Astrocyte (in vitro differentiated cells and primary cell): ENCODE measurements at regions not wholly inside any gene's neighbourhood (a gene's known extent, or its start where the extent isn't known, plus 50 kb on each side); places are given as distances from the start of the nearest gene placed in this dataset.

Experiments
- DNase-seq: peaks from one replicate; pipeline ENCODE4 v3.0.0-alpha.2; 2010; ENCODE audit warnings: low read depth
- FAIRE-seq: peaks from 2 replicates; lab custom pipeline; 2011; peaks lifted over from hg19 to GRCh38; lab: Jason Lieb, UNC
- H2AFZ ChIP-seq: 2 replicates; pipeline ENCODE4 v1.6.0; 2012; ENCODE audit warnings: low read depth, low read length, inconsistent platforms
- H3K27ac ChIP-seq: 2 replicates; pipeline ENCODE4 v1.5.1; 2011; ENCODE audit warnings: low read depth, low read length, inconsistent platforms
- H3K27me3 ChIP-seq: 2 replicates; pipeline ENCODE4 v1.6.0; 2011; ENCODE audit warnings: low read length, inconsistent platforms; ENCODE audit not compliant: insufficient read depth
- H3K36me3 ChIP-seq: 2 replicates; pipeline ENCODE4 v1.5.1; 2011; ENCODE audit warnings: low read length, inconsistent platforms; ENCODE audit not compliant: insufficient read depth
- H3K4me1 ChIP-seq: 2 replicates; pipeline ENCODE4 v1.5.1; 2011; ENCODE audit warnings: low read length, inconsistent platforms; ENCODE audit not compliant: insufficient read depth
- H3K4me2 ChIP-seq: 2 replicates; pipeline ENCODE4 v1.6.0; 2012; ENCODE audit warnings: low read length, inconsistent platforms
- H3K4me3 ChIP-seq: 2 replicates; pipeline ENCODE4 v1.5.1; 2011; ENCODE audit warnings: low read depth, mild to moderate bottlenecking, low read length, inconsistent platforms; ENCODE audit not compliant: insufficient read depth
- H3K79me2 ChIP-seq: 2 replicates; pipeline ENCODE4 v1.6.0; 2012; ENCODE audit warnings: mild to moderate bottlenecking, low read length, inconsistent platforms; ENCODE audit not compliant: insufficient read depth
- H3K9ac ChIP-seq: 2 replicates; pipeline ENCODE4 v1.6.0; 2012; ENCODE audit warnings: mild to moderate bottlenecking, low read length, inconsistent platforms
- H3K9me3 ChIP-seq: 2 replicates; pipeline ENCODE4 v1.5.1; 2012; ENCODE audit warnings: low read depth, mild to moderate bottlenecking, low read length, inconsistent platforms; ENCODE audit not compliant: insufficient read depth
- H4K20me1 ChIP-seq: 2 replicates; pipeline ENCODE4 v1.6.0; 2012; ENCODE audit warnings: low read length, inconsistent platforms; ENCODE audit not compliant: insufficient read depth
- H3K27ac Mint-ChIP-seq: one replicate; pipeline ENCODE4 v1.8.0; 2021; ENCODE audit warnings: mild to moderate bottlenecking, mixed read lengths; ENCODE audit not compliant: unreplicated experiment
- H3K27me3 Mint-ChIP-seq: one replicate; pipeline ENCODE4 v1.8.0; 2021; ENCODE audit warnings: low read depth, mixed read lengths; ENCODE audit not compliant: unreplicated experiment
- H3K36me3 Mint-ChIP-seq: one replicate; pipeline ENCODE4 v1.8.0; 2021; ENCODE audit warnings: low read depth, mixed read lengths; ENCODE audit not compliant: unreplicated experiment
- H3K4me1 Mint-ChIP-seq: one replicate; pipeline ENCODE4 v1.8.0; 2021; ENCODE audit warnings: low read depth, mixed read lengths; ENCODE audit not compliant: unreplicated experiment
- H3K4me3 Mint-ChIP-seq: one replicate; pipeline ENCODE4 v1.8.0; 2021; ENCODE audit warnings: mild to moderate bottlenecking, moderate library complexity, mixed read lengths; ENCODE audit not compliant: unreplicated experiment
- H3K9me3 Mint-ChIP-seq: one replicate; pipeline ENCODE4 v1.8.0; 2021; ENCODE audit warnings: mild to moderate bottlenecking, mixed read lengths; ENCODE audit not compliant: unreplicated experiment
- EZH2 ChIP-seq: IDR thresholded peaks from 2 replicates; pipeline ENCODE4 v1.6.1; 2012; ENCODE audit warnings: mild to moderate bottlenecking, low read length, inconsistent platforms; ENCODE audit not compliant: insufficient read depth
- TF ChIP-seq, protein P1 (sequence below): IDR thresholded peaks from 2 replicates; pipeline ENCODE4 v1.5.1; 2011; ENCODE audit warnings: low read depth, mild to moderate bottlenecking, inconsistent platforms, low read length, moderate library complexity; ENCODE audit not compliant: insufficient read depth

DNA sequence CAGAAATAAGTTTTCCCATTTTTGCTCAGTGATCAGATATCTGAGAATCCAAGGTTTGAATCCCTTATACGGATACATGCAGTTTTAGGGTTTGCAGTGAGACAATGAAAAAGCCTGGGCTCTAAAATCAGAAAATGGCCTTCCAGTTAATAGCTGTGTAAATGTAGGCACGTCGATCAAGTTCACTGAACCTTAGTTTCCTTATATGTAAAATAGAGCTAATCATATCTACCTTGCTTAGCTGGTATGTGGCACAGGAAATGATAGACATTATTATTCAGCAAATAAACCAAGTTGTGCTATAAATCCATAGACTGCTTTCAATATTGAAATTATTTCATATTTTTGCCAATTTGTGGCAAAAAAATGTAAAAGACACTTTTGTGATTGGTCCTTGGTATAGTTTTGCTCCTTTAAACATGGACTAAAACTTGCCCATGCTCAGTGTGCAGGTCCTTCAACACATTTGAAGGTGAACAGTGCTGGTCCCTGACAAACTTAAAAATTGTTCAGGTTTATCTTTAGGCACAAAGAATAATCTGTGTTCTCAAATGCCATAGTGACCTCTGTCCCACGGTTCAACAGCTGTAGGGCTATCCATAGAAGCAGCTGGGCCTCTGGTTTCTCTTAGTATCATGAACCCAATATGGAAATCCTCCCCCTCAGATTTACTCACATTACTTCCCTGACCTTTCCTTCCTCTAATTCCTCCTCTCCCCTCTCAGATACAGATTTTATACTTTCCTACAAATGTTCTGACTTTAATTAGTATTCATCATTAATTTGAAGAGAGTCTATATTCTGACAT, 51.0 kb downstream of the CCDC54 start:
- H3K27me3 Mint-ChIP-seq: no peaks in the 10 kb centered on the region
- Histone ChIP-seq H3K4me1 (peaks cover 7% of the 10 kb centered on the region), H2AFZ (no peak overlapping the region), H3K27ac (no peak overlapping the region), H4K20me1 (no peaks in the 10 kb centered on the region), H3K9ac (no peak overlapping the region), H3K36me3 (no peaks in the 10 kb centered on the region), H3K4me3 (no peak overlapping the region), H3K4me2 (no peak overlapping the region), H3K27me3 (no peaks in the 10 kb centered on the region), H3K9me3 (no peaks in the 10 kb centered on the region), H3K79me2 (no peaks in the 10 kb centered on the region)
- no peak for DNase-seq
- H3K9me3 Mint-ChIP-seq: no peaks in the 10 kb centered on the region
- H3K4me3 Mint-ChIP-seq: no peak overlapping the region
- H3K4me1 Mint-ChIP-seq: peaks cover 4% of the 10 kb centered on the region
- no peak for FAIRE-seq
- no peak for TF ChIP-seq EZH2
- TF ChIP-seq, protein P1, sequence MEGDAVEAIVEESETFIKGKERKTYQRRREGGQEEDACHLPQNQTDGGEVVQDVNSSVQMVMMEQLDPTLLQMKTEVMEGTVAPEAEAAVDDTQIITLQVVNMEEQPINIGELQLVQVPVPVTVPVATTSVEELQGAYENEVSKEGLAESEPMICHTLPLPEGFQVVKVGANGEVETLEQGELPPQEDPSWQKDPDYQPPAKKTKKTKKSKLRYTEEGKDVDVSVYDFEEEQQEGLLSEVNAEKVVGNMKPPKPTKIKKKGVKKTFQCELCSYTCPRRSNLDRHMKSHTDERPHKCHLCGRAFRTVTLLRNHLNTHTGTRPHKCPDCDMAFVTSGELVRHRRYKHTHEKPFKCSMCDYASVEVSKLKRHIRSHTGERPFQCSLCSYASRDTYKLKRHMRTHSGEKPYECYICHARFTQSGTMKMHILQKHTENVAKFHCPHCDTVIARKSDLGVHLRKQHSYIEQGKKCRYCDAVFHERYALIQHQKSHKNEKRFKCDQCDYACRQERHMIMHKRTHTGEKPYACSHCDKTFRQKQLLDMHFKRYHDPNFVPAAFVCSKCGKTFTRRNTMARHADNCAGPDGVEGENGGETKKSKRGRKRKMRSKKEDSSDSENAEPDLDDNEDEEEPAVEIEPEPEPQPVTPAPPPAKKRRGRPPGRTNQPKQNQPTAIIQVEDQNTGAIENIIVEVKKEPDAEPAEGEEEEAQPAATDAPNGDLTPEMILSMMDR: no peak
- no peak overlapping the region for H3K27ac Mint-ChIP-seq
- H3K36me3 Mint-ChIP-seq: peaks cover 2% of the 10 kb centered on the region

DNA sequence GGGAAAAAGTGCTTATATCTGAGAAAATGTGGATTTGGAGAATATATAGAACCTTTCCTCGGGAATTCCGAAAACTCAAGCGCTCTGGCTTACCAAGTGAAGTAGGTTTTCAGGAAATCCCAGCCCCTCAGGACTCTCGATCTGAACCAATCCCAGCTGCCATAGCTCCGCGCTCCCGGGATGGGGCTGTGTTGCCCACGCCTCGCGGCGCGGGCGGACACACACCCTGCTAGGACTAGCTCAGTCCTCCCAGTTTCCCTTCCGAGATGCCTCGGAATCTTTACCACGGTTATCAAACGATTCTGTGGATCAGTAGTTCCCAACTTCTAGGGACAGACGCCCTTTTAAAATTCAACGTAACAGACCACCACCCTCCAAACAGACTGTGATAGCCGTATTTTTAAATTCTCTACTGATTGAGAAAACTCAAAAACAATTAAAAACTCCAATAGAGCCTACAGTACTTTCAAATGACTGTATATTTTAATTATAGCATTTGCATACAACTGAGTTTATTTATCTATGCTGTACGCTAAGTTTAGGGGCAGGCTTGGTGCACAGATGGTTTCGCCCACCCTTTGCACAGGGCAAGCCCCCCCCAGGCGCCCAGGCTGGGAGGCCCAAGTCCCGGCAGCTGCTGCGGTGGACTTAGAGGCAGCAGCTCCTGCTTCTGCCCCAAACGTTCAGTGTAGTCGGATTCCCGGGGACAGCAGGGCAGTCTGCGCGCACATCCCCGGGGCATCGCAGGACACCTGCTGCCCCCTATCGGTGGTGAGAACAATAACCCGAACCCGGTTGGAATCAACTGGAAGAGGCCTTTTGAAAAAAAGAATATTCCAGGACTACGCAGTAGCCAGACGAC, 52.3 kb downstream of the CCDC54 start:
- no peaks in the 10 kb centered on the region for H3K27me3 ChIP-seq
- peaks cover 4% of the 10 kb centered on the region for H3K4me1 Mint-ChIP-seq
- DNase-seq: peak; percentile 75
- no peaks in the 10 kb centered on the region for H3K27me3 Mint-ChIP-seq
- peaks cover 7% of the 10 kb centered on the region for H3K4me1 ChIP-seq
- H3K9ac ChIP-seq: peak overlapping the region; percentile 75
- H4K20me1 ChIP-seq: no peaks in the 10 kb centered on the region
- H3K79me2 ChIP-seq: no peaks in the 10 kb centered on the region
- H3K9me3 ChIP-seq: no peaks in the 10 kb centered on the region
- H3K27ac ChIP-seq: peak overlapping the region; percentile 9
- no peak for FAIRE-seq
- TF ChIP-seq, protein P1: peak; percentile 87
- no peak for TF ChIP-seq EZH2
- H3K4me3 Mint-ChIP-seq: peak overlapping the region; percentile 86
- H3K9me3 Mint-ChIP-seq: no peaks in the 10 kb centered on the region
- H2AFZ ChIP-seq: peak overlapping the region; percentile 75
- H3K36me3 ChIP-seq: no peaks in the 10 kb centered on the region
- H3K4me3 ChIP-seq: peak overlapping the region; percentile 65
- H3K27ac Mint-ChIP-seq: peak overlapping the region; percentile 66
- H3K4me2 ChIP-seq: peak overlapping the region; percentile 91
- H3K36me3 Mint-ChIP-seq: peaks cover 2% of the 10 kb centered on the region
